ENCODE measurements at regions not wholly inside any gene's neighbourhood (a gene's known extent, or its start where the extent isn't known, plus 50 kb on each side); places are given as distances from the start of the nearest gene placed in this dataset.

GRCh38 chr20:19958928-19959327, 58.2 kb upstream of the NAA20 start:
- no peak for DNase-seq

DNA sequence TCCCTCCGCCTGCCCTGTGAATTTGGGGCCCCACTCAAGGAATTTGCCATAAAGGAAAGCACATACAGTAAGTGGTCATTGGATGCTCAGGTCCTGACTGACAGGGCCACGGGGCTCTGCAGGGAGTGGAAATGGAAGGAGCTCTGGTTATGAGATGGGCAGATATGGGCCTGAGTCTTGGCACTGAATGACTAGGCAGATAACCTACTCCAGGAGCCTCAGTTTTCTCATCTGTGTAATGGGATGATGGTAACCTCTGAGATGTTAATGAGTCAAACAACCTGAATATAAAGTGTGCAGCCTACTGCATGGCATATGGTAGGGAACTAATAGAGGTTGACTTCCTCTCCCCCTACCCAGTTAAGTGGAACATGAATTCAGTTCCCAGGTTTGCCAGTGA, 56.4 kb upstream of the NAA20 start:
- no peak for DNase-seq

DNA sequence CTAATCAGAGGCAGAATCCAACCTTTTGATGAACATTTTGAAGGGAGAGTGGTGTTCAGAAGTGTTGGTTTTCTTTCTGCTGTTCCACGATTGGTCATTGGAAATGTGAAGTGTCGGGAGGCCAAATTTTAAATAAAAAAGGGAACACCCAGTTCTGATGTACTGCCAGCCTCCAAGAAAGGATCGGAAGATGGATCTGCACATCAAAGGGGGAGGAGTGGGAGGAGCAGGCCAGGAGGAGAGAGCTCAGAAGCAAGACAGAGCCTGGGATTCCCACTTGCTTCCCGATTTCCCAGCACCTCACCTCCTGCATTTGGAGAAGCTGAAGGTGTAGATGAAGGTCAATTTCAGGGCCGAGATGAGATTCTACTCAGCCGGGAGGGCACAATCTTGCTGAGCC, 55.9 kb upstream of the NAA20 start:
- no peak for DNase-seq

- no peak for DNase-seq
These were observed 54.2 kb upstream of the NAA20 start for GRCh38 chr20:19962958-19963357.

DNA sequence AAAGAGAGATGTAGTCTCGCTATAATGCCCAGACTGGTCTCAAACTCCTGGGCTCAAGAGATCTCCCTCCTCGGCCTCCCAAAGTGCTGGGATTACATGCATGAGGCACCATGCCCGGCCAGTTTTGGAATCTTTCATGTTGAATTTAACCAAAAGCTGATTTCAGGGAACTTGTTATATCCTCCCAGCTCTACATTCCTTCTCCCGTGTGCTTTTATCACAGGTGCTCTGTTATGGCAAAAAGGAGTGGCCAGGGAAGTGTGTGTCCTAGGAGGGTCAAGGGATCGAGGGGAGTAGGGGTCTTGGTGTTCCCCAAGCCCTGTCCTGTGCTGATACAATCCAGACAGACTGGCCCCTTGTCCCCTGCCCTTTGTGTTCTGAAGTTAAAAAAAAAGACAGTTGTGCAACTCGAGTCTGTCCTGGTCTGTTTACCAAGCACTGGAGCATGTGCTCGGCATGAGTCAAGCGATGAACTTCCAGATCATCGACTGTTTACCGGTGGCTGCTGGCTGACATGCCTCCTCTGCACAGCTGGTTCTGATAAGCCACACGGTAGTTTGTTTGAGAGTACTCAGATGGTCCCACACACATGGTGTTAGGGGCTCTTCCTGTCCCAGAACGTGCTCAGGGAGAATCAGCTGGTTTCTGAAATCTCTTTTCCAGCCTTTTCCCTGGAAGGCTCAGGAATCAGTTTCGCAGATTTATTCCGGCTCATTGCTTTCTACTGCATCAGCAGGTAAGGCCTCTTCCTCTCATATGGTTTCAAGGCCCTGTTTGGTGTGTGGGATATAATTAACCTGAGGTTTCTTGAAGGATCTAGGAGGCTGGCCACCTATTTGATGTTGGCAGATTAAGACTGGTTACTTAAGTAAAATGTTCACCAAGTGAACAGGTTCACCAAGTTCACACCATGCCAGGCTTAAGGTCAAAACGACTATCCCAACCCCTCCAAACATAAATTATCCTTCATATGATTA, 52.6 kb upstream of the NAA20 start:
- DNase-seq: no peak

DNA sequence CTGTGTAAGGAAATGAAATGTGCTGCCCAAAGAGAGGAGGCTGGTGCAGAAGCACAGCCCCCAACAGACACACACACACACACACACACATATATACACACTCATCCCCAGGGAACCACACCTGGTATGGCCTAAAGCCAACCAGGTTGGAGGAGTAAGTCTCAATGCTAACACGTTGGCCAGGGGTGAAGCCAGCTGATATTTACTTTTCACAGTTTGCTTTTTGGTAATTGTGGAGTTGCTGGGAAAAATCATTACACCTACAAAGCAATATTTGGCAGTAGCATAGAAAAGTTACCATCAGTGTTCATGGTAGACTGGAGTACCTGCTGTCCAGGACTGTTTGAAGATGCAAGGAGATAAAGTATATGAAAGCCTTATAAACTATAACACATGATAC, 50.3 kb upstream of the NAA20 start:
- no peak for DNase-seq
